ENCODE measurements at regions not wholly inside any gene's neighbourhood (a gene's known extent, or its start where the extent isn't known, plus 50 kb on each side); places are given as distances from the start of the nearest gene placed in this dataset.

DNA sequence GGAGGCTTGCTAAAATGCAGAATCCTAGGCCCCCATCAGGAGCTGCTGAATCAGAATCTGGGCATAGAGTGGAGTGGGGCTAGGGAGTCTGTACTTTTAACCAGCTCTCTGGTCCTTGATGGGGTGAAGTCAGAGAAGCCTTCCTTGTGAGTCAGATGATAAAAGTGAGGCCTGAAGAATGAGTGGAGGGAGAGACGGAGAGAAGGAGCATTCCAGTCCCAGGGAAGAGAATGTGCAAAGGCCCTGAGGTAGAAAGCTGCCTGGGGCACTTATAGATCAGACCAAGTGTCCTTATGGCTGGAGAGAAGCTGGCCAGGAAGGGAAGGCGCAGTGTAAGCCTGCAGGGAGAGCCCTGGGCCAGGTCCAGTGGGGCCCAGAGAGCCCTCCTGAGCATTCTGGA is 235.1 kb upstream of the NLRP1 start:
- H3K4ac ChIP-seq (ENCODE audit: low read depth, low read length): no peak overlapping the region
- 0 out of 2 replicates have a peak, but pooled peaks cover 2% of the 10 kb centered on the region for H3K9me3 ChIP-seq (ENCODE audit: control insufficient read depth, insufficient read depth, low read length)
- POLR2A ChIA-PET (ENCODE audit: unreplicated experiment): no interaction called here
- H2AK5ac ChIP-seq (ENCODE audit: low read depth, low read length): no peak overlapping the region
- no peak overlapping the region for H2BK5ac ChIP-seq (ENCODE audit: low read depth, low read length, poor library complexity, severe bottlenecking)
- in situ Hi-C loops (cut with MboI; ENCODE audit: low sequenced_read_pairs): no loop called here
- CTCF ChIA-PET: no interaction called here
- no peak overlapping the region for H3K23ac ChIP-seq (ENCODE audit: low read depth, low read length)
- H2BK20ac ChIP-seq (ENCODE audit: low read depth, low read length): no peak overlapping the region
- TF ChIP-seq FOS (IDR thresholded peaks at IDR 0.05; ENCODE audit: low read depth, low read length) (no peak), MXI1 (IDR thresholded peaks at IDR 0.05; ENCODE audit: borderline replicate concordance, low read depth, low read length) (no peak)
- TF ChIP-seq, protein P1, sequence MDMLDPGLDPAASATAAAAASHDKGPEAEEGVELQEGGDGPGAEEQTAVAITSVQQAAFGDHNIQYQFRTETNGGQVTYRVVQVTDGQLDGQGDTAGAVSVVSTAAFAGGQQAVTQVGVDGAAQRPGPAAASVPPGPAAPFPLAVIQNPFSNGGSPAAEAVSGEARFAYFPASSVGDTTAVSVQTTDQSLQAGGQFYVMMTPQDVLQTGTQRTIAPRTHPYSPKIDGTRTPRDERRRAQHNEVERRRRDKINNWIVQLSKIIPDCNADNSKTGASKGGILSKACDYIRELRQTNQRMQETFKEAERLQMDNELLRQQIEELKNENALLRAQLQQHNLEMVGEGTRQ (IDR thresholded peaks at IDR 0.05; ENCODE audit: low read depth, low read length): no peak
- DNase-seq (no peak), ATAC-seq (ENCODE audit: low read depth) (no peak)
- intact Hi-C loops (cut with micrococcal nuclease): no loop called here
- H4K91ac ChIP-seq (ENCODE audit: insufficient read depth, low read depth, low read length): no peak overlapping the region
- no peak overlapping the region for H4K5ac ChIP-seq (ENCODE audit: low read depth, low read length)
- no peaks in the 10 kb centered on the region for H3K36me3 ChIP-seq (ENCODE audit: control insufficient read depth, insufficient read depth, low read length)
- no peaks in the 10 kb centered on the region for H4K20me1 ChIP-seq (ENCODE audit: insufficient read depth, low read length)
- no peak overlapping the region for H4K8ac ChIP-seq (ENCODE audit: low read depth in 2 of 2, low read length in 2 of 2)
- no peak overlapping the region for H3K56ac ChIP-seq (ENCODE audit: extremely low read depth, insufficient read depth, low read length)
- WGBS, 2 experiments (ENCODE audit: extremely low coverage in 2 of 2, insufficient read length in 1 of 2): no CpG with 5 or more reads among the region's 2 CpGs
- H2BK15ac ChIP-seq (ENCODE audit: low read depth, low read length): no peak overlapping the region
- no peak overlapping the region for H3K9ac ChIP-seq (ENCODE audit: low read depth, low read length)
- no TSS peak for BruUV-seq (replicated peaks)
- H3K18ac ChIP-seq (ENCODE audit: low read depth, low read length): no peak overlapping the region
- no peak overlapping the region for H2AK9ac ChIP-seq (replicated peaks; ENCODE audit: low read depth, low read length, poor library complexity)
- no peaks in the 10 kb centered on the region for H3K79me1 ChIP-seq (ENCODE audit: low read depth in 1 of 2, low read length in 2 of 2)
- H3K4me2 ChIP-seq (ENCODE audit: low read depth, low read length): no peak overlapping the region
- no peak overlapping the region for H2BK120ac ChIP-seq (ENCODE audit: low read depth, low read length)
- H3K4me1 ChIP-seq (ENCODE audit: control insufficient read depth, insufficient read depth, low read length): no peaks in the 10 kb centered on the region
- H3K9me1 ChIP-seq (ENCODE audit: insufficient read depth, low read length): no peaks in the 10 kb centered on the region
- no peak overlapping the region for H3K14ac ChIP-seq (replicated peaks; ENCODE audit: low read depth, low read length)
- no peak overlapping the region for H3K4me3 ChIP-seq (ENCODE audit: insufficient read depth, low read depth, low read length)
- no peak overlapping the region for H3K27ac ChIP-seq (ENCODE audit: insufficient read depth, low read length)
- H2AFZ ChIP-seq (replicated peaks; ENCODE audit: low read length, poor library complexity): no peak overlapping the region
- dilution Hi-C loops (cut with HindIII; ENCODE audit: low sequenced_read_pairs, unreplicated experiment): no loop called here
- H3K27me3 ChIP-seq (ENCODE audit: control insufficient read depth, insufficient read depth, low read length): peaks cover 1% of the 10 kb centered on the region; the same call in 1 of the 2 replicates
